HL-60 (cell line): ENCODE measurements at regions not wholly inside any gene's neighbourhood (a gene's known extent, or its start where the extent isn't known, plus 50 kb on each side); places are given as distances from the start of the nearest gene placed in this dataset.

Source experiments
- GABPA ChIP-seq: IDR thresholded peaks from 2 replicates; pipeline ENCODE4 v1.6.1; 2012; ENCODE audit warnings: low read depth
- POLR2AphosphoS5 ChIP-seq: IDR thresholded peaks from 2 replicates; pipeline ENCODE4 v1.6.1; 2012; ENCODE audit warnings: low read depth

- TF ChIP-seq GABPA (no peak), POLR2AphosphoS5 (no peak)
These were observed 85.9 kb upstream of the DPH5 start for GRCh38 chr1:101111461-101111860.
